ENCODE measurements at regions not wholly inside any gene's neighbourhood (a gene's known extent, or its start where the extent isn't known, plus 50 kb on each side); places are given as distances from the start of the nearest gene placed in this dataset.

DNA sequence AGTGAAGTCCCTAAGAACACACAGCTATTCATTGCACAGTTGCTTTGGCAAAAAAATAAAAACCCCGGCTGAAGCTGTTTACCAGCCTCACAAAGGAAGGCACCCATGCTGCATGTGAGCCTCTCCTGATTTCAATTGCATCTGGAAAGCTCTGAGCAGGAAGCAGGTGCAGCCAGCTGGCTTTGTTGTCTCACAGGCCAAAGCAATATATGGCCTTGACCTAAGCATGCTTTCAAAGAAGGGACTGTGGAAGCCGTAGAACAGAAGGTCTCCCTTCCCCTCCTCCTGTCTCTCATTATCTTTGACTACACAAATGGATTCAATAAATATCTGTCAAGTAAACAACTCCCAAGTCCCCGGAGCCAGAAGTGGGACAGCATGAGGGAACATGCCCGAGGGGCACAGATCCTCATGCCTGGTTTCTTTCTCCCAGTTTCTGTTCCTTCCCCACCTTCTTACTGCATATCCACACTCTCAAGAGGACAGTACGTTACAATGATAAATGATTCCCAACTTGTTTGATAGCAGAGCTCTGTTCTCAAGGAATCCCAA, 57.2 kb upstream of the PCSK2 start:
- no peak for FAIRE-seq

DNA sequence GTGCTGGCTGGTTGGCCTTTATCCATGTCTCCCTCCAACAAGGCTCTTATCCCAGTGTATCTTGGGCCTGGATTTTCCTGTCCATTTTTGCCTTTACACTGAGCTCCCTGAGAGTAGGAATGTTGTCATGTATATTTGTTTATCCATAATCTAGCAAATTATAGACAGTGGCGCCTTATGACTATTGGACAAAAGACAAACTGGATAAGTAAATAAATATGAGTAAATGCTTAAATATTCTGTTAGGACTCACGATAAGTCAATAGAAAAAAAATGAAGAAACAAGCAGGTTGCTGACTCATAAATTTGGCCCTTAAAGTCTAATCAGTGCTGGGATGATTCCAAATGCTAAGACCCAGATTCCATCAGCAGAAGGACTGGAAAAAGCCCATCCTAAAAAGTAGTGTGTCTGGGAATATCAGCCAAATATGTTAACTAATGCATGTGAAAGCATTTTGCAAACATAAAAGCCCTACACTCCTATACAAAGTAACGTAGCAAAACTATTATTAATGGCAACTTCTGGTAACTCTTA, 55.0 kb upstream of the PCSK2 start:
- no peak overlapping the region for H3K9ac ChIP-seq (ENCODE audit: control insufficient read depth, extremely low read depth, insufficient read depth, low read length)
- H3K9me3 ChIP-seq (ENCODE audit: control insufficient read depth, low read depth, low read length), result no peaks in the 10 kb centered on the region
- FAIRE-seq (no peak), DNase-seq (ENCODE audit: low read depth, low spot score) (no peak)
- TF ChIP-seq EZH2 (IDR thresholded peaks at IDR 0.05; ENCODE audit: low read length), result no peak
- TF ChIP-seq, protein P1, sequence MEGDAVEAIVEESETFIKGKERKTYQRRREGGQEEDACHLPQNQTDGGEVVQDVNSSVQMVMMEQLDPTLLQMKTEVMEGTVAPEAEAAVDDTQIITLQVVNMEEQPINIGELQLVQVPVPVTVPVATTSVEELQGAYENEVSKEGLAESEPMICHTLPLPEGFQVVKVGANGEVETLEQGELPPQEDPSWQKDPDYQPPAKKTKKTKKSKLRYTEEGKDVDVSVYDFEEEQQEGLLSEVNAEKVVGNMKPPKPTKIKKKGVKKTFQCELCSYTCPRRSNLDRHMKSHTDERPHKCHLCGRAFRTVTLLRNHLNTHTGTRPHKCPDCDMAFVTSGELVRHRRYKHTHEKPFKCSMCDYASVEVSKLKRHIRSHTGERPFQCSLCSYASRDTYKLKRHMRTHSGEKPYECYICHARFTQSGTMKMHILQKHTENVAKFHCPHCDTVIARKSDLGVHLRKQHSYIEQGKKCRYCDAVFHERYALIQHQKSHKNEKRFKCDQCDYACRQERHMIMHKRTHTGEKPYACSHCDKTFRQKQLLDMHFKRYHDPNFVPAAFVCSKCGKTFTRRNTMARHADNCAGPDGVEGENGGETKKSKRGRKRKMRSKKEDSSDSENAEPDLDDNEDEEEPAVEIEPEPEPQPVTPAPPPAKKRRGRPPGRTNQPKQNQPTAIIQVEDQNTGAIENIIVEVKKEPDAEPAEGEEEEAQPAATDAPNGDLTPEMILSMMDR (optimal IDR thresholded peaks at IDR 0.05 in 1 of 3, IDR thresholded peaks at IDR 0.05 in 1 of 3, conservative IDR thresholded peaks at IDR 0.05 in 1 of 3; ENCODE audit: extremely low read depth in 1 of 3, insufficient read depth in 2 of 3, low read length in 3 of 3), result no peak
- H3K4me1 ChIP-seq (ENCODE audit: control insufficient read depth, extremely low read depth, insufficient read depth, low read length), result no peaks in the 10 kb centered on the region
- H4K20me1 ChIP-seq (ENCODE audit: control insufficient read depth, extremely low read depth, insufficient read depth, low read length), result no peaks in the 10 kb centered on the region
- no peak overlapping the region for H3K4me2 ChIP-seq (ENCODE audit: control insufficient read depth, extremely low read depth, insufficient read depth, low read depth, low read length)
- no peaks in the 10 kb centered on the region for H3K36me3 ChIP-seq (ENCODE audit: control insufficient read depth in 2 of 2, extremely low read depth in 1 of 2, insufficient read depth in 2 of 2, low read length in 2 of 2)
- H3K27me3 ChIP-seq (ENCODE audit: control insufficient read depth, extremely low read depth, insufficient read depth, low read length), result no peaks in the 10 kb centered on the region
- H3K9me1 ChIP-seq (ENCODE audit: control insufficient read depth, extremely low read depth, insufficient read depth, low read length), result no peaks in the 10 kb centered on the region
- no peak overlapping the region for H3K4me3 ChIP-seq (ENCODE audit: control insufficient read depth in 2 of 3, extremely low read depth in 1 of 3, insufficient read depth in 2 of 3, low read depth in 1 of 3, low read length in 3 of 3)
- no peak overlapping the region for H2AFZ ChIP-seq (ENCODE audit: control insufficient read depth, low read length)
- no peaks in the 10 kb centered on the region for H3K79me2 ChIP-seq (ENCODE audit: control insufficient read depth, insufficient read depth, low read length)
- dilution Hi-C loops (cut with MboI; ENCODE audit: extremely low pct_ligation_motif_present, low sequenced_read_pairs), result no loop called here
- no peak overlapping the region for H3K27ac ChIP-seq (ENCODE audit: control insufficient read depth, insufficient read depth, low read length)

More for the DNA sequence above, 57.2 kb upstream of the PCSK2 start:
- no peak overlapping the region for H2AFZ ChIP-seq (ENCODE audit: control insufficient read depth, low read length)
- no peaks in the 10 kb centered on the region for H3K4me1 ChIP-seq (ENCODE audit: control insufficient read depth, extremely low read depth, insufficient read depth, low read length)
- H3K4me3 ChIP-seq (ENCODE audit: control insufficient read depth in 2 of 3, extremely low read depth in 1 of 3, insufficient read depth in 2 of 3, low read depth in 1 of 3, low read length in 3 of 3), result no peak overlapping the region
- dilution Hi-C loops (cut with MboI; ENCODE audit: extremely low pct_ligation_motif_present, low sequenced_read_pairs), result no loop called here
- H3K9me1 ChIP-seq (ENCODE audit: control insufficient read depth, extremely low read depth, insufficient read depth, low read length), result no peaks in the 10 kb centered on the region
- H3K9me3 ChIP-seq (ENCODE audit: control insufficient read depth, low read depth, low read length), result no peaks in the 10 kb centered on the region
- H3K4me2 ChIP-seq (ENCODE audit: control insufficient read depth, extremely low read depth, insufficient read depth, low read depth, low read length), result no peak overlapping the region
- no peaks in the 10 kb centered on the region for H3K79me2 ChIP-seq (ENCODE audit: control insufficient read depth, insufficient read depth, low read length)
- H3K36me3 ChIP-seq (ENCODE audit: control insufficient read depth in 2 of 2, extremely low read depth in 1 of 2, insufficient read depth in 2 of 2, low read length in 2 of 2), result no peaks in the 10 kb centered on the region
- H3K9ac ChIP-seq (ENCODE audit: control insufficient read depth, extremely low read depth, insufficient read depth, low read length), result no peak overlapping the region
- no peak for TF ChIP-seq EZH2 (IDR thresholded peaks at IDR 0.05; ENCODE audit: low read length)
- TF ChIP-seq, protein P1 (optimal IDR thresholded peaks at IDR 0.05 in 1 of 3, IDR thresholded peaks at IDR 0.05 in 1 of 3, conservative IDR thresholded peaks at IDR 0.05 in 1 of 3; ENCODE audit: extremely low read depth in 1 of 3, insufficient read depth in 2 of 3, low read length in 3 of 3), result no peak
- H4K20me1 ChIP-seq (ENCODE audit: control insufficient read depth, extremely low read depth, insufficient read depth, low read length), result no peaks in the 10 kb centered on the region
- no peak overlapping the region for H3K27ac ChIP-seq (ENCODE audit: control insufficient read depth, insufficient read depth, low read length)
- DNase-seq (ENCODE audit: low read depth, low spot score), result no peak
- no peaks in the 10 kb centered on the region for H3K27me3 ChIP-seq (ENCODE audit: control insufficient read depth, extremely low read depth, insufficient read depth, low read length)

Measured in keratinocyte (primary cell).